ENCODE measurements at regions not wholly inside any gene's neighbourhood (a gene's known extent, or its start where the extent isn't known, plus 50 kb on each side); places are given as distances from the start of the nearest gene placed in this dataset.
A peak's percentile ranks its signal among the peaks of the same experiment; 100 is the strongest.

- no peak for DNase-seq
These were observed 424.0 kb downstream of the CDH2 start for GRCh38 chr18:27752944-27753343.

- no peak for DNase-seq
These were observed 426.0 kb downstream of the CDH2 start for GRCh38 chr18:27750923-27751322.

- DNase-seq: peak; percentile 90
These were observed 426.9 kb downstream of the CDH2 start for GRCh38 chr18:27750014-27750413.

- DNase-seq: no peak
These were observed 427.7 kb downstream of the CDH2 start for GRCh38 chr18:27749194-27749593.

- no peak for DNase-seq
These were observed 430.7 kb downstream of the CDH2 start for GRCh38 chr18:27746241-27746640.

- DNase-seq: no peak
These were observed 441.8 kb downstream of the CDH2 start for GRCh38 chr18:27735117-27735516.

GRCh38 chr18:27731211-27731610, 445.7 kb downstream of the CDH2 start:
- no peak for DNase-seq

GRCh38 chr18:27728659-27729058, 448.3 kb downstream of the CDH2 start:
- no peak for DNase-seq

GRCh38 chr18:27724362-27724761, 452.6 kb downstream of the CDH2 start:
- no peak for DNase-seq

GRCh38 chr18:27723168-27723567, 453.8 kb downstream of the CDH2 start:
- DNase-seq: peak; percentile 69

- DNase-seq: no peak
These were observed 457.2 kb downstream of the CDH2 start for GRCh38 chr18:27719680-27720079.

- DNase-seq: no peak
These were observed 459.1 kb downstream of the CDH2 start for GRCh38 chr18:27717816-27718215.

GRCh38 chr18:27717250-27717649, 459.7 kb downstream of the CDH2 start:
- no peak for DNase-seq

GRCh38 chr18:27715751-27716150, 461.2 kb downstream of the CDH2 start:
- peak; percentile 64 for DNase-seq

GRCh38 chr18:27713738-27714095, 463.2 kb downstream of the CDH2 start:
- peak; percentile 97 for DNase-seq

- peak; percentile 44 for DNase-seq
These were observed 463.7 kb downstream of the CDH2 start for GRCh38 chr18:27713037-27713737.

GRCh38 chr18:27712066-27712465, 464.9 kb downstream of the CDH2 start:
- DNase-seq: no peak

- peak; percentile 56 for DNase-seq
These were observed 465.5 kb downstream of the CDH2 start for GRCh38 chr18:27711382-27711781.

GRCh38 chr18:27709344-27709743, 467.6 kb downstream of the CDH2 start:
- DNase-seq: no peak

- DNase-seq: peak; percentile 46
These were observed 469.7 kb downstream of the CDH2 start for GRCh38 chr18:27707201-27707600.

- no peak for DNase-seq
These were observed 472.1 kb downstream of the CDH2 start for GRCh38 chr18:27704736-27705361.

GRCh38 chr18:27699137-27699536, 477.8 kb downstream of the CDH2 start:
- DNase-seq: no peak

GRCh38 chr18:27696148-27696547, 480.8 kb downstream of the CDH2 start:
- DNase-seq: no peak

GRCh38 chr18:27695503-27695902, 481.4 kb downstream of the CDH2 start:
- no peak for DNase-seq

- DNase-seq: no peak
These were observed 481.9 kb downstream of the CDH2 start for GRCh38 chr18:27695052-27695451.
